ENCODE measurements at regions not wholly inside any gene's neighbourhood (a gene's known extent, or its start where the extent isn't known, plus 50 kb on each side); places are given as distances from the start of the nearest gene placed in this dataset.

GRCh38 chr11:79896258-79896657, 455.4 kb upstream of the TENM4 start:
- DNase-seq (ENCODE audit: low spot score) = no peak
- no peaks in the 10 kb centered on the region for H3K36me3 ChIP-seq (ENCODE audit: control insufficient read depth in 4 of 4, insufficient read depth in 3 of 4, low read depth in 1 of 4, low read length in 3 of 4)
- no peak overlapping the region for H3K27ac ChIP-seq (ENCODE audit: low read depth in 1 of 2, low read length in 2 of 2)
- H3K9ac ChIP-seq (ENCODE audit: low read depth in 1 of 2, low read length in 2 of 2) = no peak overlapping the region
- H3K27me3 ChIP-seq (ENCODE audit: control insufficient read depth in 4 of 4, insufficient read depth in 4 of 4, low read length in 3 of 4) = peaks cover 0 to 3% (median 0%) of the 10 kb centered on the region in 4 donors
- H3K4me1 ChIP-seq (ENCODE audit: control insufficient read depth in 4 of 4, insufficient read depth in 4 of 4, low read length in 3 of 4) = no peaks in the 10 kb centered on the region
- H3K9me3 ChIP-seq (ENCODE audit: control insufficient read depth in 4 of 4, low read length in 3 of 4) = no peaks in the 10 kb centered on the region
- TF ChIP-seq GABPA (IDR thresholded peaks at IDR 0.05 in 1 of 2, conservative IDR thresholded peaks at IDR 0.05 in 1 of 2) (no peak), HNF4G (IDR thresholded peaks at IDR 0.05) (no peak), RXRA (IDR thresholded peaks at IDR 0.05) (no peak), NR2F2 (IDR thresholded peaks at IDR 0.05) (no peak)
- H3K4me3 ChIP-seq (ENCODE audit: low read depth in 1 of 3, low read length in 3 of 3) = no peak overlapping the region

GRCh38 chr11:79894111-79894510, 453.3 kb upstream of the TENM4 start:
- Histone ChIP-seq H3K4me1 (ENCODE audit: control insufficient read depth in 4 of 4, insufficient read depth in 4 of 4, low read length in 3 of 4) (no peaks in the 10 kb centered on the region), H3K36me3 (ENCODE audit: control insufficient read depth in 4 of 4, insufficient read depth in 3 of 4, low read depth in 1 of 4, low read length in 3 of 4) (no peaks in the 10 kb centered on the region), H3K9me3 (ENCODE audit: control insufficient read depth in 4 of 4, low read length in 3 of 4) (no peaks in the 10 kb centered on the region), H3K27ac (ENCODE audit: low read depth in 1 of 2, low read length in 2 of 2) (no peak overlapping the region), H3K27me3 (ENCODE audit: control insufficient read depth in 4 of 4, insufficient read depth in 4 of 4, low read length in 3 of 4) (peaks cover 0 to 3% (median 0%) of the 10 kb centered on the region in 4 donors), H3K9ac (ENCODE audit: low read depth in 1 of 2, low read length in 2 of 2) (no peak overlapping the region), H3K4me3 (ENCODE audit: low read depth in 1 of 3, low read length in 3 of 3) (no peak overlapping the region)
- DNase-seq (ENCODE audit: low spot score) = no peak
- TF ChIP-seq CTCF (IDR thresholded peaks at IDR 0.05; ENCODE audit: low read depth, low read length, missing input control) (no peak), HNF4A (conservative IDR thresholded peaks at IDR 0.05) (no peak), SP1 (IDR thresholded peaks at IDR 0.05) (no peak), FOXA2 (IDR thresholded peaks at IDR 0.05) (no peak), YY1 (IDR thresholded peaks at IDR 0.05) (no peak), TAF1 (conservative IDR thresholded peaks at IDR 0.05) (no peak), MAX (IDR thresholded peaks at IDR 0.05) (no peak), NR2F2 (IDR thresholded peaks at IDR 0.05) (no peak), HNF4G (IDR thresholded peaks at IDR 0.05) (no peak), ATF3 (IDR thresholded peaks at IDR 0.05) (no peak), FOXA1 (IDR thresholded peaks at IDR 0.05) (no peak), EGR1 (IDR thresholded peaks at IDR 0.05; ENCODE audit: low read depth in 2 of 2) (no peak), RXRA (IDR thresholded peaks at IDR 0.05) (no peak)
- WGBS = 47% methylated on average over 3 of the region's 3 CpGs

- H3K36me3 ChIP-seq (ENCODE audit: control insufficient read depth in 4 of 4, insufficient read depth in 3 of 4, low read depth in 1 of 4, low read length in 3 of 4) = no peaks in the 10 kb centered on the region
- no peaks in the 10 kb centered on the region for H3K9me3 ChIP-seq (ENCODE audit: control insufficient read depth in 4 of 4, low read length in 3 of 4)
These were observed 449.4 kb upstream of the TENM4 start for GRCh38 chr11:79890272-79890671.

More at GRCh38 chr11:79890272-79890671, 449.4 kb upstream of the TENM4 start:
- H3K27me3 ChIP-seq (ENCODE audit: control insufficient read depth in 4 of 4, insufficient read depth in 4 of 4, low read length in 3 of 4) = peaks cover 0 to 3% (median 0%) of the 10 kb centered on the region in 4 donors
- DNase-seq (ENCODE audit: low spot score) = no peak
- WGBS = 24% methylated on average over 1 of the region's 1 CpG
- H3K4me1 ChIP-seq (ENCODE audit: control insufficient read depth in 4 of 4, insufficient read depth in 4 of 4, low read length in 3 of 4) = no peaks in the 10 kb centered on the region
- TF ChIP-seq CTCF (IDR thresholded peaks at IDR 0.05; ENCODE audit: low read depth, low read length, missing input control) = no peak
- TF ChIP-seq ATF3 (IDR thresholded peaks at IDR 0.05) = no peak
- no peak for TF ChIP-seq SP1 (IDR thresholded peaks at IDR 0.05)
- no peak for TF ChIP-seq FOXA2 (IDR thresholded peaks at IDR 0.05)
- TF ChIP-seq EGR1 (IDR thresholded peaks at IDR 0.05; ENCODE audit: low read depth in 2 of 2) = no peak
- no peak for TF ChIP-seq GABPA (IDR thresholded peaks at IDR 0.05 in 1 of 2, conservative IDR thresholded peaks at IDR 0.05 in 1 of 2)
- no peak for TF ChIP-seq MAX (IDR thresholded peaks at IDR 0.05)
- TF ChIP-seq HNF4A (conservative IDR thresholded peaks at IDR 0.05) = no peak
- TF ChIP-seq RXRA (IDR thresholded peaks at IDR 0.05) = no peak
- TF ChIP-seq YY1 (IDR thresholded peaks at IDR 0.05) = no peak
- no peak for TF ChIP-seq ZBTB33 (IDR thresholded peaks at IDR 0.05)
- no peak for TF ChIP-seq RAD21 (IDR thresholded peaks at IDR 0.05)
- TF ChIP-seq TAF1 (conservative IDR thresholded peaks at IDR 0.05) = no peak
- no peak overlapping the region for H3K9ac ChIP-seq (ENCODE audit: low read depth in 1 of 2, low read length in 2 of 2)
- H3K4me3 ChIP-seq (ENCODE audit: low read depth in 1 of 3, low read length in 3 of 3) = no peak overlapping the region
- H3K27ac ChIP-seq (ENCODE audit: low read depth in 1 of 2, low read length in 2 of 2) = no peak overlapping the region

Measured in liver (tissue), 8 donors.